GM13977 (cell line): ENCODE measurements at regions not wholly inside any gene's neighbourhood (a gene's known extent, or its start where the extent isn't known, plus 50 kb on each side); places are given as distances from the start of the nearest gene placed in this dataset.

Experiments
- DNase-seq: peaks from one replicate; pipeline ENCODE4 v3.0.0; 2012; ENCODE audit warnings: low spot score
- CTCF ChIP-seq: IDR thresholded peaks from 2 replicates; pipeline ENCODE4 v1.5.1; 2012; ENCODE audit warnings: mild to moderate bottlenecking, control low read depth; ENCODE audit not compliant: insufficient read depth; ENCODE audit errors: extremely low read depth, missing control alignments
- in situ Hi-C: fragments of 300-500 bp; cut with MboI; formaldehyde crosslinking; loops from one replicate; pipeline ENCODE4 v1.12.0; 2022; ENCODE audit warnings: low sequenced_read_pairs, low pct_unique_long_range_greater_than_20kb, mixed read lengths, inconsistent platforms; ENCODE audit not compliant: unreplicated experiment

GRCh38 chr5:4005335-4005734 is 409.7 kb downstream of the IRX1 start:
- in situ Hi-C loops: no loop called here
- TF ChIP-seq CTCF: no peak
- no peak for DNase-seq

GRCh38 chr5:4007001-4007400 is 411.4 kb downstream of the IRX1 start:
- TF ChIP-seq CTCF: no peak
- in situ Hi-C loops: no loop called here
- no peak for DNase-seq

GRCh38 chr5:4011943-4012342 is 416.3 kb downstream of the IRX1 start:
- no peak for TF ChIP-seq CTCF
- no peak for DNase-seq
- in situ Hi-C loops: no loop called here

GRCh38 chr5:4013106-4013898 is 417.7 kb downstream of the IRX1 start:
- TF ChIP-seq CTCF: no peak

GRCh38 chr5:4015709-4016108 is 420.1 kb downstream of the IRX1 start:
- TF ChIP-seq CTCF: no peak
- in situ Hi-C loops: no loop called here

More at GRCh38 chr5:4013106-4013898, 417.7 kb downstream of the IRX1 start:
- in situ Hi-C loops: no loop called here
- DNase-seq: no peak

GRCh38 chr5:4017076-4017803 is 421.6 kb downstream of the IRX1 start:
- TF ChIP-seq CTCF: no peak
- in situ Hi-C loops: no loop called here
- no peak for DNase-seq

More at GRCh38 chr5:4015709-4016108, 420.1 kb downstream of the IRX1 start:
- no peak for DNase-seq
